MM.1S (cell line): ENCODE measurements at regions not wholly inside any gene's neighbourhood (a gene's known extent, or its start where the extent isn't known, plus 50 kb on each side); places are given as distances from the start of the nearest gene placed in this dataset.

Source experiments
- CTCF ChIP-seq: fragments of 300-600 bp; sonication (generic); IDR thresholded peaks from 2 replicates; pipeline ENCODE4 v1.5.1; 2016; ENCODE audit warnings: antibody characterized with exemption, low read length, mixed read lengths
- EZH2 ChIP-seq: fragments of 300-600 bp; sonication (generic); optimal IDR thresholded peaks from 2 replicates; pipeline ENCODE3; 2017; ENCODE audit warnings: low read depth, mild to moderate bottlenecking, antibody characterized with exemption, low read length, mixed read lengths

- TF ChIP-seq CTCF, result no peak
- TF ChIP-seq EZH2, result no peak
Observed at GRCh38 chr10:121324678-121325213, 273.5 kb downstream of the FGFR2 start.
